HEK293 (cell line): ENCODE measurements at regions not wholly inside any gene's neighbourhood (a gene's known extent, or its start where the extent isn't known, plus 50 kb on each side); places are given as distances from the start of the nearest gene placed in this dataset.

ENCODE experiments used
- CTCF ChIA-PET: fragments of 350-600 bp; formaldehyde crosslinking; extraction: SDS; loops from one replicate; lab custom pipeline; 2021; ENCODE audit warnings: antibody characterized with exemption; lab: Yijun Ruan, JAX
- POLR2A ChIA-PET: fragments of 300-600 bp; formaldehyde crosslinking; extraction: SDS; loops from one replicate; lab custom pipeline; 2020; ENCODE audit warnings: antibody characterized with exemption, inconsistent platforms; lab: Yijun Ruan, JAX
- H3K27ac ChIP-seq: fragments of 200-500 bp; sonication (Bioruptor generic); 2 replicates; pipeline ENCODE4 v1.5.1; 2014; ENCODE audit warnings: low read depth, low read length, control low read depth, inconsistent platforms; ENCODE audit errors: extremely low read depth
- H3K36me3 ChIP-seq, 2 experiments: fragments of 200-500 bp in 1 of 2; sonication (Bioruptor generic) in 1 of 2; 1 replicate in 1 of 2; 2 replicates in 1 of 2; pipeline ENCODE4 v1.5.1; 2014 to 2017; ENCODE audit warnings: inconsistent platforms in 2 of 2, low read length in 2 of 2; ENCODE audit not compliant: control insufficient read depth in 2 of 2, insufficient read depth in 1 of 2
- H3K4me1 ChIP-seq: fragments of 200-500 bp; sonication (Bioruptor generic); 2 replicates; pipeline ENCODE4 v1.5.1; 2014; ENCODE audit warnings: mild to moderate bottlenecking, low read length, inconsistent platforms; ENCODE audit not compliant: control insufficient read depth, insufficient read depth
- H3K4me3 ChIP-seq: 2 replicates; pipeline ENCODE4 v1.5.1; 2011; ENCODE audit warnings: low read depth, mild to moderate bottlenecking, control low read depth, low read length, moderate library complexity
- H3K9me3 ChIP-seq: fragments of 200-500 bp; sonication (Bioruptor generic); 2 replicates; pipeline ENCODE4 v1.5.1; 2014; ENCODE audit warnings: low read depth, low read length, inconsistent platforms; ENCODE audit not compliant: control insufficient read depth, insufficient read depth
- KLF8 ChIP-seq: fragments of 450-650 bp; formaldehyde crosslinking; IDR thresholded peaks from 2 replicates; pipeline ENCODE4 v1.5.1; 2016; ENCODE audit warnings: missing biosample characterization, missing genetic modification characterization
- OVOL3 ChIP-seq: fragments of 450-650 bp; formaldehyde crosslinking; IDR thresholded peaks from 2 replicates; pipeline ENCODE4 v1.5.1; 2016; ENCODE audit warnings: missing biosample characterization, missing genetic modification characterization
- PATZ1 ChIP-seq: fragments of 450-650 bp; formaldehyde crosslinking; IDR thresholded peaks from 2 replicates; pipeline ENCODE4 v1.5.1; 2016; ENCODE audit warnings: missing biosample characterization, missing genetic modification characterization
- PRDM10 ChIP-seq: fragments of 450-650 bp; formaldehyde crosslinking; IDR thresholded peaks from 2 replicates; pipeline ENCODE4 v1.5.1; 2016; ENCODE audit warnings: missing biosample characterization, missing genetic modification characterization
- PRDM6 ChIP-seq: fragments of 450-650 bp; formaldehyde crosslinking; IDR thresholded peaks from 2 replicates; pipeline ENCODE4 v1.5.1; 2017; ENCODE audit warnings: missing biosample characterization, missing genetic modification characterization
- RBAK ChIP-seq: fragments of 450-650 bp; formaldehyde crosslinking; IDR thresholded peaks from 2 replicates; pipeline ENCODE4 v1.5.1; 2016; ENCODE audit warnings: missing biosample characterization, missing genetic modification characterization
- SCRT1 ChIP-seq: fragments of 450-650 bp; formaldehyde crosslinking; IDR thresholded peaks from 2 replicates; pipeline ENCODE4 v1.5.1; 2016; ENCODE audit warnings: missing biosample characterization, missing genetic modification characterization, borderline replicate concordance
- SP7 ChIP-seq: fragments of 450-650 bp; formaldehyde crosslinking; IDR thresholded peaks from 2 replicates; pipeline ENCODE4 v1.5.1; 2016; ENCODE audit warnings: missing biosample characterization, missing genetic modification characterization
- TRIM28 ChIP-seq: IDR thresholded peaks from 2 replicates; pipeline ENCODE4 v1.6.1; 2011; ENCODE audit warnings: low read length, control low read depth, borderline replicate concordance
- ZBTB1 ChIP-seq: fragments of 450-650 bp; formaldehyde crosslinking; IDR thresholded peaks from 2 replicates; pipeline ENCODE4 v1.5.1; 2016; ENCODE audit warnings: missing biosample characterization, missing genetic modification characterization
- ZNF138 ChIP-seq: fragments of 450-650 bp; formaldehyde crosslinking; IDR thresholded peaks from 2 replicates; pipeline ENCODE4 v1.5.1; 2016; ENCODE audit warnings: missing biosample characterization, missing genetic modification characterization, borderline replicate concordance
- ZNF155 ChIP-seq: fragments of 450-650 bp; formaldehyde crosslinking; IDR thresholded peaks from 2 replicates; pipeline ENCODE4 v1.5.1; 2016; ENCODE audit warnings: missing biosample characterization, missing genetic modification characterization
- ZNF174 ChIP-seq: fragments of 450-650 bp; formaldehyde crosslinking; IDR thresholded peaks from 2 replicates; pipeline ENCODE4 v1.5.0; 2017; ENCODE audit warnings: missing biosample characterization, mild to moderate bottlenecking, missing genetic modification characterization
- ZNF398 ChIP-seq: fragments of 450-650 bp; formaldehyde crosslinking; IDR thresholded peaks from 2 replicates; pipeline ENCODE4 v1.5.1; 2017; ENCODE audit warnings: missing biosample characterization, missing genetic modification characterization
- ZNF416 ChIP-seq: fragments of 450-650 bp; formaldehyde crosslinking; IDR thresholded peaks from 2 replicates; pipeline ENCODE4 v1.5.1; 2016; ENCODE audit warnings: missing biosample characterization, missing genetic modification characterization
- ZNF488 ChIP-seq: fragments of 450-650 bp; formaldehyde crosslinking; IDR thresholded peaks from 2 replicates; pipeline ENCODE4 v1.5.1; 2016; ENCODE audit warnings: missing biosample characterization, missing genetic modification characterization
- ZNF792 ChIP-seq: fragments of 450-650 bp; formaldehyde crosslinking; IDR thresholded peaks from 2 replicates; pipeline ENCODE4 v1.5.1; 2016; ENCODE audit warnings: missing biosample characterization, missing genetic modification characterization
- ZSCAN4 ChIP-seq: fragments of 450-650 bp; formaldehyde crosslinking; IDR thresholded peaks from 2 replicates; pipeline ENCODE4 v1.5.1; 2017; ENCODE audit warnings: missing biosample characterization, missing genetic modification characterization

GRCh38 chr2:150154308-150154797 is 333.1 kb downstream of the RND3 start:
- POLR2A ChIA-PET, result no interaction called here
- H3K36me3 ChIP-seq, result no peaks in the 10 kb centered on the region
- H3K9me3 ChIP-seq, result no peaks in the 10 kb centered on the region
- no peak overlapping the region for H3K27ac ChIP-seq
- no peak overlapping the region for H3K4me3 ChIP-seq
- H3K4me1 ChIP-seq, result no peaks in the 10 kb centered on the region
- no peak for TF ChIP-seq ZNF416 (tag by site-specific recombination)
- TF ChIP-seq SP7, result no peak
- no peak for TF ChIP-seq ZNF138 (tag by site-specific recombination)
- no peak for TF ChIP-seq ZNF174 (tag by site-specific recombination)
- no peak for TF ChIP-seq ZBTB1 (tag by site-specific recombination)
- no peak for TF ChIP-seq SCRT1 (tag by site-specific recombination)
- no peak for TF ChIP-seq ZNF398 (tag by site-specific recombination)
- no peak for TF ChIP-seq PRDM10 (tag by site-specific recombination)
- TF ChIP-seq OVOL3 (tag by site-specific recombination), result no peak
- no peak for TF ChIP-seq PRDM6
- TF ChIP-seq RBAK (tag by site-specific recombination), result no peak
- TF ChIP-seq KLF8, result no peak
- TF ChIP-seq ZNF792, result no peak
- no peak for TF ChIP-seq ZNF155
- TF ChIP-seq ZNF488 (tag by site-specific recombination), result no peak
- no peak for TF ChIP-seq PATZ1 (tag by site-specific recombination)
- TF ChIP-seq ZSCAN4 (tag by site-specific recombination), result no peak
- no peak for TF ChIP-seq TRIM28
- CTCF ChIA-PET, result interaction anchor here (0.6 kb wide), 1 partner anchor 15 kb away, joined by 3 read pairs; no protein-coding TSS in a partner anchor
